Breast epithelium (tissue), 4 donors: ENCODE measurements at regions not wholly inside any gene's neighbourhood (a gene's known extent, or its start where the extent isn't known, plus 50 kb on each side); places are given as distances from the start of the nearest gene placed in this dataset.

ENCODE experiments used
- DNase-seq, 2 donors: peaks; one replicate each; pipeline ENCODE4 v3.0.0-alpha.2; 2019; ENCODE audit warnings: low spot score in 2 of 2
- H3K27ac ChIP-seq, 2 donors: fragments of 200-600 bp; sonication (generic) in 1 of 2; one replicate each; pipeline ENCODE4 v1.5.1; 2016 to 2019; ENCODE audit warnings: mild to moderate bottlenecking in 1 of 2
- H3K27me3 ChIP-seq, 2 donors: fragments of 200-600 bp; sonication (generic) in 1 of 2; one replicate each; pipeline versions ENCODE4 v1.5.1 to v1.6.0; 2017 to 2019; ENCODE audit warnings: control low read depth in 1 of 2, mild to moderate bottlenecking in 1 of 2
- H3K36me3 ChIP-seq: fragments of 200-600 bp; one replicate; pipeline ENCODE4 v1.5.1; 2019
- H3K4me1 ChIP-seq, 2 donors: fragments of 200-600 bp; sonication (generic); one replicate each; pipeline ENCODE4 v1.5.1; 2016 to 2019; ENCODE audit warnings: control low read depth in 1 of 2
- H3K4me3 ChIP-seq, 3 donors: fragments of 200-600 bp; sonication (generic); 1 replicate in 2 of 3; 2 replicates in 1 of 3; pipeline ENCODE4 v1.5.1; 2016 to 2019; ENCODE audit warnings: mild to moderate bottlenecking in 3 of 3, moderate library complexity in 2 of 3
- H3K9me3 ChIP-seq, 2 donors: fragments of 200-600 bp; sonication (generic) in 1 of 2; one replicate each; pipeline ENCODE4 v1.5.1; 2016 to 2019; ENCODE audit warnings: control low read depth in 1 of 2
- POLR2A ChIP-seq: fragments of 450-650 bp; IDR thresholded peaks from one replicate; pipeline ENCODE4 v1.6.1; 2016; ENCODE audit warnings: antibody characterized with exemption, mild to moderate bottlenecking, moderate library complexity
- POLR2AphosphoS5 ChIP-seq, 3 donors: sonication (generic); formaldehyde crosslinking; IDR thresholded peaks; one replicate each; pipeline ENCODE4 v1.6.1; 2017; ENCODE audit warnings: antibody characterized with exemption in 3 of 3
- intact Hi-C: fragments of 100-400 bp; cut with DNase I; formaldehyde crosslinking; loops from one replicate; pipeline ENCODE4 v1.15.1; 2023; ENCODE audit warnings: low total_unique reads
- TF ChIP-seq, protein P1 (sequence below), 3 donors: fragments of 450-650 bp; IDR thresholded peaks; one replicate each; pipeline ENCODE4 v1.5.1; 2016 to 2017; ENCODE audit warnings: antibody characterized with exemption in 3 of 3, mild to moderate bottlenecking in 3 of 3, moderate library complexity in 3 of 3

DNA sequence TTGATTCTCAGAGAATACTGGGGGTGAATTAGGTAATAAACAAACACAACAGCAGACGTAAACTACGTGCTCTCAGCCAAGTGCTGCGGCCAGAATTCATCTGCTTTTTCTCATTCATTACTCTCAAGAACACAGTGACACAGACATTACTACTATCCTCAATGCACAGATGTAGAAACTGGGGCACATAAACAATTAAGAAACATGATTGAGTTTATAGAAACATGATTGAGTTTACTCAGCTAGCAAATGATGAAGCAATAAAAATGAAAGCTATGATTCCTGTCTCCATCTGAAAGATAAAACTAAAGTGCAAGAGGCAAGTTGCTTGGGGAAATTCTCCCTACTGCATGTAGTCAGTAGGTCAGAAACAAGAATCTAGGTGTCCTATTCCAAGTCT is 140.5 kb downstream of the IFI44 start:
- intact Hi-C loops = no loop called here
- H3K4me3 ChIP-seq = no peak overlapping the region
- no peaks in the 10 kb centered on the region for H3K4me1 ChIP-seq
- no peaks in the 10 kb centered on the region for H3K27me3 ChIP-seq
- H3K27ac ChIP-seq = no peak overlapping the region
- no peaks in the 10 kb centered on the region for H3K9me3 ChIP-seq
- DNase-seq = no peak
- no peak for TF ChIP-seq POLR2AphosphoS5 (IDR thresholded peaks at IDR 0.05)
- no peaks in the 10 kb centered on the region for H3K36me3 ChIP-seq

DNA sequence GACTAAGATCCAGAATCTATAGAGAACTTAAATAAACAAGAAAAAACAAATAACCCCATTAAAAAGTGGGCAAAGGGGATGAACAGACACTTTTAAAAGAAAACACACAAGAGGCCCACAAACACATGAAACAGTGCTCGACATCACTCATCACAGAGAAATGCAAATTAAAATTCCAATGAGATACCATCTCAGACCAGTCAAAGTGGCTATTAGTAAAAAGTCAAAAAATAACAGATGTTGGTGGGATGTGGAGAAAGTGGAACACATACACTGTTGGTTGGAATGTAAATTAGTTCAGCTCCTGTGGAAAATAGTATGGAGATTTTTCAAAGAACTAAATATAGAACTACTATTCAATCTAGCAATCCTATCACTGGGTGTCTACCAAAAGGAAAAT is 143.1 kb downstream of the IFI44 start:
- H3K27ac ChIP-seq = no peak overlapping the region
- no peaks in the 10 kb centered on the region for H3K36me3 ChIP-seq
- TF ChIP-seq, protein P1, sequence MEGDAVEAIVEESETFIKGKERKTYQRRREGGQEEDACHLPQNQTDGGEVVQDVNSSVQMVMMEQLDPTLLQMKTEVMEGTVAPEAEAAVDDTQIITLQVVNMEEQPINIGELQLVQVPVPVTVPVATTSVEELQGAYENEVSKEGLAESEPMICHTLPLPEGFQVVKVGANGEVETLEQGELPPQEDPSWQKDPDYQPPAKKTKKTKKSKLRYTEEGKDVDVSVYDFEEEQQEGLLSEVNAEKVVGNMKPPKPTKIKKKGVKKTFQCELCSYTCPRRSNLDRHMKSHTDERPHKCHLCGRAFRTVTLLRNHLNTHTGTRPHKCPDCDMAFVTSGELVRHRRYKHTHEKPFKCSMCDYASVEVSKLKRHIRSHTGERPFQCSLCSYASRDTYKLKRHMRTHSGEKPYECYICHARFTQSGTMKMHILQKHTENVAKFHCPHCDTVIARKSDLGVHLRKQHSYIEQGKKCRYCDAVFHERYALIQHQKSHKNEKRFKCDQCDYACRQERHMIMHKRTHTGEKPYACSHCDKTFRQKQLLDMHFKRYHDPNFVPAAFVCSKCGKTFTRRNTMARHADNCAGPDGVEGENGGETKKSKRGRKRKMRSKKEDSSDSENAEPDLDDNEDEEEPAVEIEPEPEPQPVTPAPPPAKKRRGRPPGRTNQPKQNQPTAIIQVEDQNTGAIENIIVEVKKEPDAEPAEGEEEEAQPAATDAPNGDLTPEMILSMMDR (IDR thresholded peaks at IDR 0.05) = no peak
- no peak for TF ChIP-seq POLR2A
- no peak for TF ChIP-seq POLR2AphosphoS5 (IDR thresholded peaks at IDR 0.05)
- no peaks in the 10 kb centered on the region for H3K27me3 ChIP-seq
- no peaks in the 10 kb centered on the region for H3K9me3 ChIP-seq
- no peaks in the 10 kb centered on the region for H3K4me1 ChIP-seq
- intact Hi-C loops = no loop called here
- H3K4me3 ChIP-seq = no peak overlapping the region
- no peak for DNase-seq

DNA sequence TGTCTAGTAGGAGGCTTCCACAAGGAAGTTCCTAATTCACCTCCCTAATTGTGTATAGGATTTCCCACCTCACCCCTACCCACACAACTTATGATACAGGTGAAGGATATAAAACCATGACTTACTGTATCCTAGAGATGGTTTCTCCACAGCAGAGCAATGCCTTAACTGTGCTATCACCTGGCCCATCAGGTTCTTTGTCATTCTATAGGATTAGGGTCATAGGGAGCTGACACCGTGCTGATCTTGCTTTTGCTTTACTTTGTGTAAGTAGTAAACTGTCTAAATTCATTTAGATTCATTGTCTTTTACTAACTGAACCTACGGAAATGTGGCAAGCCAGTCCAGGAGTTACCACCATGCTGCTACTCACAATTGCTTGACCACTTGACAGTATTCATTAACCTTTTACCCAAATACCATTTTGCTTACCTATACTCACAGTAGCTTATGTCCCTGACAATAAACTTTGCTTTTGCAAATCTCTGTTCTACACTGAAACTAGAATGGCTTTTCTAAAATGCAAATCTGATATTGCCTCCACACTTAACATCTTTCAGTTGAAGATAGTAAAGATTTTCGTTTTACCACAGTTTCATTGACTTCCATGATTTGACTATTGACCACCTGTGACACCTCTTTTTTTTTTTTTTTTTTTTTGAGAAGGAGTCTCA is 147.6 kb downstream of the IFI44 start:
- H3K36me3 ChIP-seq = no peaks in the 10 kb centered on the region
- H3K27me3 ChIP-seq = no peaks in the 10 kb centered on the region
- no peak overlapping the region for H3K4me3 ChIP-seq
- intact Hi-C loops = no loop called here
- H3K27ac ChIP-seq = no peak overlapping the region
- TF ChIP-seq, protein P1 (IDR thresholded peaks at IDR 0.05) = no peak
- TF ChIP-seq POLR2AphosphoS5 (IDR thresholded peaks at IDR 0.05) (no peak), POLR2A (no peak)
- no peaks in the 10 kb centered on the region for H3K4me1 ChIP-seq
- no peaks in the 10 kb centered on the region for H3K9me3 ChIP-seq
- no peak for DNase-seq

DNA sequence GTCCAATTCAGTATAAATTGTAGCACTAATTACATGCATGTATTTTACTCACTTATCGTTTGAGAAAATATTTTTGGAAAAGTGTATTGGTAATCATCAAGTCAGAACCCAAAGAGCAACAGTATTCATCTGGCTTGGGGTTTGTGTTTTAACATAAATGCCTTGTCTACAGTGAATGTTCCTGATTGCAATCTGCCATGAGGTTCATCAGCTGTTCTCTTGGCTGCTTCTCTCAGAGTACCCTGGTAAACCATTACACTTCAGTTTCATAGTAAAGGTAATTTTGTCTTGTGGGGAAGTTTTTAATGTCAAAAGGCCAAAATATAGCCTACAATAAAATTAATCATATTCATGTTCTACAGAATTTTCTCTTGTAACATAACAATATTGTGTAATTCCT is 150.3 kb downstream of the IFI44 start:
- no peak for DNase-seq
- Histone ChIP-seq H3K36me3 (no peaks in the 10 kb centered on the region), H3K4me1 (no peaks in the 10 kb centered on the region), H3K9me3 (no peaks in the 10 kb centered on the region), H3K27me3 (no peaks in the 10 kb centered on the region), H3K4me3 (no peak overlapping the region), H3K27ac (no peak overlapping the region)
- intact Hi-C loops = no loop called here
- TF ChIP-seq, protein P1 (IDR thresholded peaks at IDR 0.05) = no peak
- no peak for TF ChIP-seq POLR2A
- TF ChIP-seq POLR2AphosphoS5 (IDR thresholded peaks at IDR 0.05) = no peak

DNA sequence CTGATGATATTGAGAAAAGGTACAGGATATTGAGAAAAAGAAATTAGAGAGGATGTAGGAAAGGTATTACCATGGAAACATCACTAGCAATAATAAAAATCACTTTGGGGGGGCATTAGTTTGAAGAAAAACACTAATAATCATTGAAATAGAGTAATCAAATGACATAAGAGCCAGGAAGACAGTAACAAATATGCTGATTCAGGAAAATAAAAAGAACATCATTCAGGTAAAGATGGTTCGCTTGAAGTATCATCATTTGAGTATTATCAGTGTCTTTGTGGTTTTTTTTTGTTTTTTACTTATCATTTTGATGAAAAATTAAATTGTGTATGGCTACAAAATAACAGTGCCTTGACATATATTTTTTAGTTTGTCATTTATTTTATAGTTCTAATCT is 164.5 kb downstream of the IFI44 start:
- Histone ChIP-seq H3K4me3 (no peak overlapping the region), H3K36me3 (no peaks in the 10 kb centered on the region), H3K4me1 (no peaks in the 10 kb centered on the region), H3K27me3 (no peaks in the 10 kb centered on the region), H3K9me3 (no peaks in the 10 kb centered on the region), H3K27ac (no peak overlapping the region)
- TF ChIP-seq POLR2AphosphoS5 (IDR thresholded peaks at IDR 0.05) (no peak), POLR2A (no peak)
- TF ChIP-seq, protein P1 (IDR thresholded peaks at IDR 0.05) = no peak
- DNase-seq = no peak
- intact Hi-C loops = no loop called here

DNA sequence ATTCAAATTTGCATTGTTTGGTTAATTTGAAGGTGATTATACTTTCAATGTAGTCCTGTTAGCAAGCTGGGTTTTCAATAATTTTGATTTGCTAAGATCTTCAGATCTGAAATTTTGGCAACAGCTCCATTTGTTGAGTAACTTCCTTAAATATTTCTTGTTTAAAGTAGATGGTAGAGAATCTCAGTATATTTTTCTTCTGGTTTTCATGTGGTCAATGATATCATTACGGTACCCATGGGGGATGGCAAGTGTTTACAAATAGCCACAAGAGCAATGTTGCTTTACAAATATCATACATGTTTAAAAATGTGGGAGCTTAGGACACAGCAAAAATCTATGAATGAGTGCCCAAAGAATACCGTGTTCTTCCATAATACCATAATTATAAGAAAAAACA is 175.9 kb downstream of the IFI44 start:
- TF ChIP-seq, protein P1 (IDR thresholded peaks at IDR 0.05) = no peak
- no peak for TF ChIP-seq POLR2A
- no peak for TF ChIP-seq POLR2AphosphoS5 (IDR thresholded peaks at IDR 0.05)
- Histone ChIP-seq H3K27ac (no peak overlapping the region), H3K9me3 (no peaks in the 10 kb centered on the region), H3K36me3 (no peaks in the 10 kb centered on the region), H3K4me1 (no peaks in the 10 kb centered on the region), H3K4me3 (no peak overlapping the region), H3K27me3 (no peaks in the 10 kb centered on the region)
- no peak for DNase-seq
- intact Hi-C loops = no loop called here
